MV-4-11 (cell line): ENCODE measurements at regions not wholly inside any gene's neighbourhood (a gene's known extent, or its start where the extent isn't known, plus 50 kb on each side); places are given as distances from the start of the nearest gene placed in this dataset.

Source experiments
- DNase-seq: peaks from one replicate; lab custom pipeline; 2025; lab: John Stamatoyannopoulos, UW

DNA sequence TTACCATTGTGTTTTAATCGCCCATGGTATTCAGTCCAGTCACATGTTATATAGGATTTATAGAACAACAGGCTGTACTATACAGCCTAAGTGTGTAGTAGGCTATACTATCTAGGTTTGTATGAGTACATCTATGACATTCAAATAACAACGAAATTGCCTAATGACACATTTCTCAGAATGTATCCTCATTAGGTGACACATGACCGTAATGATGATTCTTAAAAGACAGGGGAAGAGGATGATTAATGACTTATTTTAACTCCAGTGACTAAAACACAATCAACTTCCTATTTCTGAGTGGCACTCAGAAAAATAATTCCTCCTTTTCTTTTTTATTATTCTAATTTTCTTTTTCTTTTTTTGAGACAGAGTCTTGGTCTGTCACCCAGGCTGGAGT, 63.0 kb upstream of the ACSL3 start:
- peak; percentile 69 for DNase-seq

DNA sequence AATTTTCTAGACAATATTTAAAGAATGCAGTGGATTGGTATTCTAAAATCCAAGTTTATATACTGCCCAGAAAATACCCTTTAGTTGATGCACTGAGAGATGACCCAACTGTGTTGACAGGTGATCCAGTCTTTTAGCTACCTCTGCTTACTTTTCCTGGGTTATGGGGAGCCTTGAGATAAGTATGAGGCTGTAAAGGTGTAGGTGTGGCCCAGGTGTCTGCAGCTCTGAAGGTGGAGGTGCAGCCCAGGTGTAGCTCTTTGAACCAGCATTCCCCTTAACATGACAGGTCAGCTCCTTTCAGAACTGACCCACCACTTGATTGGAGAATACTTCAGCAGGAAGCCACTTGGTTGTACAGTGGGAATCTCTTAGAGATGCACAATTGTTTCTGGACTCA, 62.3 kb upstream of the ACSL3 start:
- DNase-seq = no peak

DNA sequence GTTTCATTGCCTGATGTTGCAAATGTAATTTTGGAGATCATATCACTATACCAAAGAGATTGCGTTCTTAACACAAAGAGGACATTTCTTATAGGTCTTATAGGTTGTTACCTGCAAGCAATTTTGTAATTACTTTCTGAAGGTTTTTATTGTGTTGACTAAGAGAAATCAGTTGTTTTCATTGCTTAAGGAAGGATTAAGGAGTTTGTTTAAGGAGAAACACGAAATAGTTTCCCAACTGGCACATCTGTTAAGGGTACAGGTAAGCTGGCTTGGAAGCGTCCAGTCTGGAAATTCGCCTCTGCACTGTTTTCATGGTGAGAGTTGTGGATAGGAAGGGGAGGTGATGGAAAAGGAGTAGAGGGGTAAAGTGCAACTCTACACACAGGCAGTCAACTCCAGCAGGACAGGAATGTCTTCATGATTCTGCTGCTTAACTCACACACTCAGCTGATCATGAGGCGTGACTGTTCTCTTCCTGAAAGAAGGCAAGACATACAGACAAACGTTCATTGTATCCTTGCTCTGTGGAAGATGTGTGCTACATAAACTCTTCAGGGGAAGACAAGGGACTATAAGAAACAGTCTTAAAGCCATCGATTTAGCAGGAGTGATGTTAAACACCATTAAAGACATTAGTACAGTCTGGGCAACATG, 61.4 kb upstream of the ACSL3 start:
- no peak for DNase-seq

DNA sequence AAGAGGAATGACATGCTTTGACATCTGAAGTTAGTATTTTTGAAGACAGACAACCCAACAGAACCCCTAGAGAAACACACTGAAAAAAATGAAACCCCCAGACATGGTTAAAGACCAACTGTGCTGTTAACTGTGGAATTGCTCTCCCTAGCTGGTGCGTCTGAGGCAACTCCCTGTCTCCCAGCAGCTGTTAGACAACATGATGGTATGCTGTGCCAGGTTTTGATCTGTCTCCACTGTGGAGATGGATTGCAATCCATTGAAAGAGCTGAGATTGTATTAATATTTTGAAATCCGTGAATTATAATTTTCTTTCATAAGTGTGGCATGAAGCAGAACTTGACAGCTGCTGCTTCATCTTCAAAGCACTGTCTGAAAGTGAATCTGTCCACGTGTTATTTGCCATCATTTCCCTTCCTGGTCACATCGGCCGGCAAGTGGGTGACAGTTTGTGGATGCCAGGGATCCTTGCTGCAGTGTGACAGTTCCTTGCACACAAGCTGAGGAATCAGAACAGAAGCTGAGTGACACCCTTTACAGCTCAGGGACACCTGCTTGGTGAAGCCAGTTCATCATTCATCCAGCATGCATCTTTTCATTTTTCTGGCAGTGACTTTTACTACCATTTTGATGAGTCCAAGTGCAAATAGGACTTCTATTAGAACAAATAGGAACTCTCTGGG, 58.2 kb upstream of the ACSL3 start:
- no peak for DNase-seq

DNA sequence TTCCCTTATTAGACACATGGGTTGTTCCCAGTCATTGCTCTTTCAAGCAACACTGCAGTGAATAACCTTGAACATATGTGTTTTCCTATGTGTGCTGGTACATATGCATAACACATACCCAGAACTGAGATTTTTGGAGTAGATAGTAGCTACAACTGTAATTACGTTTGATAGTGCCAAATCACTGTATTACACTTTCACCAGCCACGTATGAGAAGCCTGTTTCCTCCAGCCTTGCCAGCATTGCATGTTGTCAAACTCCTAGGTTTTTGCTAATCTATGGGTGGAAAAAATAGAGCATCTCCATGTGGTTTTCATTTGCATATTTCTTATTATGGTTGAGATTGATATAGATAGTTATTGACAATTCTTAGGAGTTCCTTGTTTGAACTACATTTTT, 56.5 kb upstream of the ACSL3 start:
- DNase-seq = no peak

DNA sequence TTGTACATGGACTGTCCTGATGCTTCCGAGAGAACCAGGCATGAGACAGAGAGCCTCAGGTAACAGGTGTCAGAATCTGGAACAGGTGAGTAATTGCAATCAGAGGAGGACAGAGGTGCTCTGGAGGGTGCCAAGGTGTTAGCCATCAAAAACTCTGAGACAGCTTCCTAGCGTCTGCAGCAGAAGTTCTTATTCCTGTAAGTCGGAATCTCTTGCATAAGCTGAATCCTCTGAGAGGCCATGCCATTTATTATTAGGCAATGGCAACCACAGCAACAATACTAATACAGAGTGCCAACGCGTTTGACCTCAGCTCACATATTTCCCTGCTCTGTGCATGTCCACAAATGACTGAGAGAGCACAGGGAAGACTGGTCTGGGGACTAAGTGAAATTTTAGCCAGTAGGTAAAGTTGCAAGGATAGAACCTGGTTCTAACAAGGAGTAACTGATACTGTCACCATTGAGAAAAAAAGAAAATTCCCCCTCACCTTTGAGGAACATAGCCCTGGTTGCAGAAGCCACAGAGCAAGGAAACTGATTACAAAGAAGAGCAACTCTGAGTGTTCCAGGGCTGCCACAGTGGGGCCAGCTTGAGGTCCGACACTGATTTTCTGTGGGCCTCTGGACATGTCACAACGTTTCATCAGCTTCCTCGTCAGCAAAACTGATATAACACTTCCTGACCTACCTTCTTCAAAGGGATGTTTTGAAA, 55.1 kb upstream of the ACSL3 start:
- peak; percentile 57 for DNase-seq

DNA sequence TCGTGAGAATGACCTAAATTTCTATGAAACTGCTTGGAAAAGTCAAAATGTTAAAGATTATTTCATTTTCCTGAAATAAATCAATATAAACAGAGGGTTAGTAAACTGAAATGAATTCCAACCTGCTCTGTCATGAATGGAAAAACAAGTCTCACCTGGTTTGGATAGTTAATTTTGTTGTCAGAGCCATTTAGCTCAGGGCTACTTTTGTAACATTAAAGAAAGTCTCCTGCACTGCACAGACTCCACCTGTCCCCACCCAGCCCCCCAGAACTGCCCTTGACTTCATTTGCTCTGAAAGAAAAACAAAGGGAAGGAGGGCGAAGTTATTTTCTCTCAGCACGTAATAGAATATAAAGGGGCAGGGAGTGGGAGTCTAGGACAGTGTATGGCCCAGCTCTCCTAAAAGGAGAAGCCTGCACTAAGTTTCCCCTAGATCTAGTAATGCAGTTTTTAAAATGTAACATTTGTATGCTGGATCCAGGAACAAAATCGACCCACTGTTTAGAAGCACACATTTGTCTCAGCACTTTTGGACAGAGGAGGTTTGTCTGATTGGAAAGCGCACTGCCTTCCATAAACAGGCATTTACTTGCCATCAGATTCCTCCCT, 54.2 kb upstream of the ACSL3 start:
- DNase-seq = no peak

DNA sequence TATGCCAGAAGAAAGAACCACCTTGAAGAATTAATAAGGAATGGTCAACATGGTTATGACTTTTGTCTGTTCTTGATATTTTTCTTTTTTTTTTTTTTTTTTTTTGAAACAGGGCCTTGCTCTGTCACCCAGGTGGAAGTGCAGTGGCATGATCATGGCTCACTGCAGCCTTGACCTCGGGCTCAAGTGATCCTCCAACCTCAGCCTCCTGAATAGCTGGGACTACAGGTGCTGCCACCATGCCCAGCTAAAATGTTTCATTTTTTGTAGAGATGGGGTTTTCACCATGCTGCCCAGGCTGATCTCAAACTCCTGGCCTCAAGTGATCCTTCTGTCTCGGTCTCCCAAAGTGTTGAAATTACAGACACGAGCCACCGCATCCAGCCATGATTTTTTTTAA, 53.4 kb upstream of the ACSL3 start:
- DNase-seq = no peak

DNA sequence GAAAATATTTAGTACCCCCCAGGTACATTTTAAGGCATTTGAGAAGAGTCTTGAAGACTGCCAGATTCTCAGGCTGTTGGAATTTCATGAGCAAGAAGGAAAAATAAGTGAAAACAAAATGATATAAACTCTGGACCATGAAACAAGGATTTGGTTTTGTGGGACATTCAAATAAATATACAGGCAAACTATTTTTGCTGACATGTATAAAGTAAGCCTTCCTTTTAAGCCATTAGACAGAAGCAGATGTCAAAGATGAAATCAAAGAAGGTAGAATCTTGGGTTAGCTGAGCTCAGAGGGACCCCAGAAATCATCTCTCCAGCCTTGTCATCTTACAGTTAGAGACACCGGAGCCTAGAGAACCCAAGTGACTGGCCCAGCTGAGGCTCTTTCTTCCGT, 51.3 kb upstream of the ACSL3 start:
- DNase-seq = no peak

DNA sequence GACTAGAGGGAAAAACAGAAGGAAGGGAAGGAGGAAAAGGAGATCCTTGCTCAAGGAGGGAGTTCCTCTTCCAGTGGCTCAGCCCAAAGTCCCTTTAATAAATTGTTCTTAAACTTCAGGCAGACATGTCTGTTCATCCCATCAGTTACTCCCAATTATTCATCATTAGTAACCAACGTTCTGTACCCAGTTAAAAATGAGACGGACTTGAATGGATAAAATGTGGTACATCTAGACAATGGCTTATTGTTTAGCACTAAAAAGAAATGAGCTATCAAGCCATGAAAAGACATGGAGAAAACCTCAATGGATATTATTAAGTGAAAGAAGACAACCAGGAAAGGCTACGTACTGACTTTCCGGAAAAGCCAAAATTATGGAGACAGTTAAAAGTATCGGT, 50.8 kb upstream of the ACSL3 start:
- DNase-seq = no peak
